ENCODE measurements at regions not wholly inside any gene's neighbourhood (a gene's known extent, or its start where the extent isn't known, plus 50 kb on each side); places are given as distances from the start of the nearest gene placed in this dataset.
A peak's percentile ranks its signal among the peaks of the same experiment; 100 is the strongest.

GRCh38 chr20:51142448-51142847 lies 119.5 kb upstream of the KCNG1 start:
- TF ChIP-seq, protein P1, sequence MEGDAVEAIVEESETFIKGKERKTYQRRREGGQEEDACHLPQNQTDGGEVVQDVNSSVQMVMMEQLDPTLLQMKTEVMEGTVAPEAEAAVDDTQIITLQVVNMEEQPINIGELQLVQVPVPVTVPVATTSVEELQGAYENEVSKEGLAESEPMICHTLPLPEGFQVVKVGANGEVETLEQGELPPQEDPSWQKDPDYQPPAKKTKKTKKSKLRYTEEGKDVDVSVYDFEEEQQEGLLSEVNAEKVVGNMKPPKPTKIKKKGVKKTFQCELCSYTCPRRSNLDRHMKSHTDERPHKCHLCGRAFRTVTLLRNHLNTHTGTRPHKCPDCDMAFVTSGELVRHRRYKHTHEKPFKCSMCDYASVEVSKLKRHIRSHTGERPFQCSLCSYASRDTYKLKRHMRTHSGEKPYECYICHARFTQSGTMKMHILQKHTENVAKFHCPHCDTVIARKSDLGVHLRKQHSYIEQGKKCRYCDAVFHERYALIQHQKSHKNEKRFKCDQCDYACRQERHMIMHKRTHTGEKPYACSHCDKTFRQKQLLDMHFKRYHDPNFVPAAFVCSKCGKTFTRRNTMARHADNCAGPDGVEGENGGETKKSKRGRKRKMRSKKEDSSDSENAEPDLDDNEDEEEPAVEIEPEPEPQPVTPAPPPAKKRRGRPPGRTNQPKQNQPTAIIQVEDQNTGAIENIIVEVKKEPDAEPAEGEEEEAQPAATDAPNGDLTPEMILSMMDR (IDR thresholded peaks at IDR 0.05; ENCODE audit: insufficient read depth, low read depth, low read length, missing control alignments): no peak
- peak; percentile 45 for DNase-seq (ENCODE audit: low read depth)
- H3K4me3 ChIP-seq (ENCODE audit: low read length): no peak overlapping the region

- no peak for DNase-seq (ENCODE audit: low read depth)
- TF ChIP-seq, protein P1 (IDR thresholded peaks at IDR 0.05; ENCODE audit: insufficient read depth, low read depth, low read length, missing control alignments): no peak
- H3K4me3 ChIP-seq (ENCODE audit: low read length): no peak overlapping the region
Observed at GRCh38 chr20:51140671-51141070, 117.8 kb upstream of the KCNG1 start.

DNA sequence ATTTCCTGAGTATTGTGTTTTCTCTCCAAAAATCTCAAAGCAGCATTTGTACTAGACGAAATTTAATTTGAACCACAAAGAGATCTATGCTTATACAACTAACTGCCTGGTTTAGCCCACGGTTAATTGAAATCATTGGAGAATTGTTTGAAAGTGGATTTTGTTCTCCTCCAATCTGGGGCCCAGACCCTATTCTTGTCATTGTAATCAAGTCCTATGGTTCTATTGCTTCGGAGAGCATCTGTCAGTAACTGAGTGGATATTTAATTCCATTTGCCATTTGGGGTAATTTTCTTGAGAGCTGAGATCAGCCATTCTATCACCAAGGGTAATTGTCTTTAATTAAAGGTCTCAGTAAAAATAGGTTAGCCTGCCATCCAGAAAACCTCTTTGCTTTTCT lies 117.0 kb upstream of the KCNG1 start:
- TF ChIP-seq, protein P1 (IDR thresholded peaks at IDR 0.05; ENCODE audit: insufficient read depth, low read depth, low read length, missing control alignments): no peak
- no peak for DNase-seq (ENCODE audit: low read depth)
- H3K4me3 ChIP-seq (ENCODE audit: low read length): no peak overlapping the region

DNA sequence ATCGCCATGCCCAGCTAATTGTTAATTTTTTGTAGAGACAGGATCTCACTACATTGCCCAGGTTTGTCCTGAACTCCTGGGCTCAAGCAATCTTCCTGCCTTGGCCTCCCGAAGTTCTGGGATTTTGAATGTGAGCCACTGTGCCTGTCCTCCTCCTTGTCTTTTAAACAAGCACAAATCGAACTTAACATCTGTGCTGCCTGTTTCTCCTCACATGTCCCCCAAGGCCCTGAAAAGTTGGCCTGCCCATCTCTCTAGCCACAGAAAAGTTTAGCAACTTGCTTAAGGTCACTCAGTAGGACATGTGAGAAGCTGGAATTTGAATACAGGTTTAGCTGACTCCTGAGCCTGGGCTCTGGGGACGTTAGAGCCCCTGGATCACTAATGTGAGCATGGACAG lies 115.7 kb upstream of the KCNG1 start:
- TF ChIP-seq, protein P1 (IDR thresholded peaks at IDR 0.05; ENCODE audit: insufficient read depth, low read depth, low read length, missing control alignments): no peak
- no peak for DNase-seq (ENCODE audit: low read depth)
- H3K4me3 ChIP-seq (ENCODE audit: low read length): no peak overlapping the region

GRCh38 chr20:51137461-51137860 lies 114.6 kb upstream of the KCNG1 start:
- no peak for DNase-seq (ENCODE audit: low read depth)
- TF ChIP-seq, protein P1 (IDR thresholded peaks at IDR 0.05; ENCODE audit: insufficient read depth, low read depth, low read length, missing control alignments): no peak
- H3K4me3 ChIP-seq (ENCODE audit: low read length): no peak overlapping the region

GRCh38 chr20:51135926-51136715 lies 113.2 kb upstream of the KCNG1 start:
- TF ChIP-seq, protein P1 (IDR thresholded peaks at IDR 0.05; ENCODE audit: insufficient read depth, low read depth, low read length, missing control alignments): no peak
- H3K4me3 ChIP-seq (ENCODE audit: low read length): no peak overlapping the region
- DNase-seq (ENCODE audit: low read depth): no peak

DNA sequence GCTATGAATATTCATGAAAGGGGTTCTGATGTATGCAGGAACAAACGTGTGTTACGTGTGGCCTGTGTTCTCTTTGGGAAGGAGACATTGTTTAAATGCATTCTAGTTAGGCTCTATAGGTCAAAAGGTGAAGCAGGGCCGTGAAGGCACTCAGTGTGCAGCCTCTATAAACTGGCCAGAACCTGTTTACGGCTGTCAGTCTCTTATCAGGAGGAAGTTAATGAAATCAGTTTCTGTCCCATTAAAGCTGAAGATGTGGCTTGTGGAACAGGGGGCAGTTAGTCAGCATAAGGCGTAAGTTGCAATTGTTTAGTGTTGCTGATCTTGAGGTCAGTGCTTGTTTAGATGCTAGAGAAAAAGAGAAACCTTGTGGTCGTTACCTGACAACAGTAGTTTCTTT lies 111.5 kb upstream of the KCNG1 start:
- DNase-seq (ENCODE audit: low read depth): no peak
- TF ChIP-seq, protein P1 (IDR thresholded peaks at IDR 0.05; ENCODE audit: insufficient read depth, low read depth, low read length, missing control alignments): no peak

More for the DNA sequence above, 111.5 kb upstream of the KCNG1 start:
- H3K4me3 ChIP-seq (ENCODE audit: low read length): no peak overlapping the region

Measured in epithelial cell of esophagus (primary cell).